Ecto neural progenitor cell (in vitro differentiated cells): ENCODE measurements at regions not wholly inside any gene's neighbourhood (a gene's known extent, or its start where the extent isn't known, plus 50 kb on each side); places are given as distances from the start of the nearest gene placed in this dataset.
"Not testable (repeated sequence)": the region's sequence is repeated elsewhere in the genome, so short reads cannot be mapped to it uniquely, and the experiment has no call there.

Source experiments
- DNase-seq: peaks from one replicate; pipeline ENCODE4 v3.0.0-alpha.2; 2018; ENCODE audit warnings: low spot score

- DNase-seq, result peak; percentile 34
These were observed 368.4 kb downstream of the IRX2 start for GRCh38 chr5:2382776-2383697.

GRCh38 chr5:2381861-2382260 is 369.6 kb downstream of the IRX2 start:
- DNase-seq, result peak; percentile 8

GRCh38 chr5:2381070-2381469 is 370.4 kb downstream of the IRX2 start:
- peak; percentile 27 for DNase-seq

GRCh38 chr5:2378976-2379375 is 372.5 kb downstream of the IRX2 start:
- DNase-seq, result peak; percentile 21

- DNase-seq, result no peak
These were observed 373.4 kb downstream of the IRX2 start for GRCh38 chr5:2378108-2378507.

- DNase-seq, result peak; percentile 20
These were observed 375.0 kb downstream of the IRX2 start for GRCh38 chr5:2376486-2376885.

GRCh38 chr5:2375757-2376250 is 375.7 kb downstream of the IRX2 start:
- peak; percentile 12 for DNase-seq

- DNase-seq, result peak; percentile 7
These were observed 376.2 kb downstream of the IRX2 start for GRCh38 chr5:2375291-2375690.

GRCh38 chr5:2374703-2375102 is 376.8 kb downstream of the IRX2 start:
- peak; percentile 35 for DNase-seq

- DNase-seq, result peak; percentile 32
These were observed 377.8 kb downstream of the IRX2 start for GRCh38 chr5:2373631-2374030.

- peak; percentile 13 for DNase-seq
These were observed 380.1 kb downstream of the IRX2 start for GRCh38 chr5:2371419-2371710.

GRCh38 chr5:2370626-2371418 is 380.7 kb downstream of the IRX2 start:
- peak; percentile 29 for DNase-seq

GRCh38 chr5:2369178-2369577 is 382.3 kb downstream of the IRX2 start:
- DNase-seq, result peak; percentile 26

- DNase-seq, result no peak
These were observed 384.7 kb downstream of the IRX2 start for GRCh38 chr5:2366816-2367215.

GRCh38 chr5:2357309-2357708 is 394.2 kb downstream of the IRX2 start:
- DNase-seq, result peak; percentile 18

- DNase-seq, result peak; percentile 18
These were observed 395.6 kb downstream of the IRX2 start for GRCh38 chr5:2355859-2356258.

GRCh38 chr5:2353871-2354440 is 397.5 kb downstream of the IRX2 start:
- peak; percentile 9 for DNase-seq

GRCh38 chr5:2353211-2353610 is 398.3 kb downstream of the IRX2 start:
- DNase-seq, result no peak

GRCh38 chr5:2352101-2352861 is 399.2 kb downstream of the IRX2 start:
- peak; percentile 25 for DNase-seq

- not testable (repeated sequence) for DNase-seq
These were observed 401.7 kb downstream of the IRX2 start for GRCh38 chr5:2349768-2350167.

- DNase-seq, result no peak
These were observed 412.8 kb downstream of the IRX2 start for GRCh38 chr5:2338686-2339085.
